T-helper 2 cell treated with Interferon-gamma antibody and Interleukin-4, amounts not matched to agents 100 ng/mL and 5 ng/mL, for 36 hours (primary cell): ENCODE measurements at regions not wholly inside any gene's neighbourhood (a gene's known extent, or its start where the extent isn't known, plus 50 kb on each side); places are given as distances from the start of the nearest gene placed in this dataset.

Experiments used
- intact Hi-C: fragments of 100-400 bp; cut with micrococcal nuclease; formaldehyde crosslinking; loops from one replicate; pipeline ENCODE4 v1.15.1; 2023

GRCh38 chr11:109796253-109796652 lies 296.9 kb upstream of the ZC3H12C start:
- intact Hi-C loops: no loop called here

- intact Hi-C loops: no loop called here
These were observed 294.7 kb upstream of the ZC3H12C start for GRCh38 chr11:109798521-109798920.

DNA sequence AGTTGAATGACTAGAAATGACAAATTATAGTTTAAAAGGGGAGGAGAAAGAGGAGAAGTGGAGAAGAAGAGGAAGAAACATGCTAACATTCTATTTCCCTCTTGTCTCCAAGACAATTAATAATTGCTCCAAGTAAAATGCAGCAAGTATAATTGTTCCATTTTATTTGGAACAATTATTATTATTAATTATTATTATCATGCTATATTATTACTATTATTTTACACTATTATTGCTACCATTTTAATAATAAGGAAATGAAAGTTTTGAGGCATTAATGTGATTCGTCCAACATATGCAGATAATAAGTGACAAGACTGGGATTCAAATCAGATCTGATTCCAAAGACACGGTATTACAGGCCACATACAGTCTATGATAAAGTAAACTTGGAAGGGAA lies 293.6 kb upstream of the ZC3H12C start:
- intact Hi-C loops: no loop called here

DNA sequence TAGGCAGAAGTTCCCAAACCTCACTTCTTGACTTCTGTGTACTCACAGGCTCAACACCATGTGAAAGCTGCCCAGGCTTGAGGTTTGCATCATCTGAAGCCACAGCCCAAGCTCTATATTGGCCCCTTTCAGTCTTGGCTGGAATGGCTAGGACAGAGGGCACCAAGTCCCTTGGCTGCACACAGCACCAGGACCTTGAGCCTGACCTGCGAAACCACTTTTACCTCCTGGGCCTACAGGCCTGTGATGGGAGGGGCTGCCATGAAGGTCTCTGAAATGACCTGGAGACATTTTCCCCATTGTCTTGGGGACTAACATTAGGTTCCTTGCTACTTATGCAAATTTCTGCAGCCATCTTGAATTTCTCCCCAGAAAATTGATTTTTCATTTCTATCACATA lies 288.3 kb upstream of the ZC3H12C start:
- intact Hi-C loops: no loop called here

DNA sequence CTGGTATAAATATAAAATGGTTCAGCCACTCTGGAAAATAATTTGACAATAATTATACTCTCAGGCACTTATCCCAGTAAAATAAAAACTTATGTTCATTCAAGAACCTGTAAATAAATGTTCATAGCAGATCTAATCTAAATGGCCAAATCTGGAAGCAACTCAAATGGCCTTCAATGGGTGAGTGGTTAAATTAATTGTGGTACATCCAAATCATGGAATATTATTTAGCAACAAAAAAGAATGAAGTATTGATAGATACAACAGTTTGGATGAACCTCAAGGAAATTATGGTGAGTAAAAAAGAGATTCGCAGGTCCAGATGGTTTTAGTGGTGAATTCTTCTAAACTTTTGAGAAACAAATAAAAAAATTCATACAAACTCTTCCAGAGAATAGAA lies 287.0 kb upstream of the ZC3H12C start:
- intact Hi-C loops: no loop called here

DNA sequence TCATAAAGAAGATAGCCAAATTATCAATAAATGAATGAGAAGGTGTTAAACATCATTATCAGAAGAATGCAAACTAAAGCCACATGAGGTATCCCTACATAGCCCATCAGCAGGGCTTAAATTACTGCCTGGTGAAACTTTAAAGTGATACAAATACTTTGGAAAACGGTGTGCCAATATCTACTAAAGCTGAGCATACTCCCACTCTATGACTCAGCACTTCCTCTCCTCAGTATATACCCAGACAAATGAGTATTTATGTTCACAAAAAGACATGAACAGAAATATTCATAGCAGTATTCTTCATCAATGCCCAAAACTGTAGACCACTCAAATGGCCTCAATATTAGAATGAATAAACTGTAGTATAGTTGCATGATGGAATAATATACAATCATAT lies 284.6 kb upstream of the ZC3H12C start:
- intact Hi-C loops: no loop called here

DNA sequence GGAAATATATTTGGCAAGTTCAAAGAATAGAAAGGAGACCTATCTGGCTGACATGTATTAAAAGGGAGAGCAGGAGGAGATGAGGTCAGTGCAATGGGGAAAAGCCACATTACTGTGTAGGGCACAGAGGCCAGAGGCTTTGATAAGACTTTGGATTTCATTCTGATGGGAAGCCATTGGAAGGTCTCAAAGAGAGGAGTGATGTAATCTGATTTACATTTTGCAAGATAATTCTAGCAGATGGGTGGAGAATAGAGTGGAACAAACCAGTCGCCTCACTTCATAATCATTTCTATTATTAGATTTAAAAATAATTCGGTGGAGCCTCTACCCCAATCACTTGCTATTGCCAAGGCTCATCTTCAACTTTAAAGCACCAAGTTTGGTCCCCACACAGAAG lies 278.4 kb upstream of the ZC3H12C start:
- intact Hi-C loops: no loop called here

- intact Hi-C loops: no loop called here
These were observed 277.6 kb upstream of the ZC3H12C start for GRCh38 chr11:109815500-109816150.

DNA sequence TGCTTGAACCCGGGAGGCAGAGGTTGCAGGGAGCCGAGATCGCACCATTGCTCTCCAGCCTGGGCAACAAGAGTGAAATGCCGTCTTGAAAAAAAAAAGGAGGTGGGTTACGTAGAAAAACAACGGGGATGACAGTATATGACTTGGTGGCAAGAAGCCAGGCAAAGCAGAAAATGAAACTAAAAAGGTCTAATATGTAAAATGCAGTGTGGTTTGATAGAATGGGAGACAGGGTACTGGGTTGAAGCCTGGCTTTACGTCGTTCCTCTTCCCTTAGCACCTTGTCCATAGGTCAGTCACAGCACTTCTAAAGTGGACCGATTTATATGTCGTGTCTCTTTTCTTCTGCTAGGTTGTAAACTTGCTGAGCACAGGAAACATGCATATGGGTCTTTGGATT lies 274.9 kb upstream of the ZC3H12C start:
- intact Hi-C loops: no loop called here

DNA sequence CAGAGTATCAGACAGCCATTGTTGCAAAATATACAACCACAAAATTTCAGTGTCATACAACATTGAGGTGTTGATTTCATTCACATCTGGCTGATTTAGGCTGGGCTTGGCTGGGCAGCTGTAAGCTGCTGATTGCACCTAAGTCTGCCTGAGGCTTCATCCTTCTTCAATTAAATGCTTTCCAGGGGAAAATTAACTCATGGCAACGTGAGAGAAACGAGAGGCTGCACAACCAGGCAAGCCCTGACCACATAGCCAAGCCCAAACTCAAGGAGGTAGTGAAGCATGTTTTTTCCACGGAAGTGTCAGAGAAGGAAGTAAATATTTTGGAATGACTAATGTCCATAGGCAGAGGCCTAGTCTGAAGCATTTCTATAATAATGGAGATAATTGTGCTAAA lies 273.8 kb upstream of the ZC3H12C start:
- intact Hi-C loops: no loop called here

DNA sequence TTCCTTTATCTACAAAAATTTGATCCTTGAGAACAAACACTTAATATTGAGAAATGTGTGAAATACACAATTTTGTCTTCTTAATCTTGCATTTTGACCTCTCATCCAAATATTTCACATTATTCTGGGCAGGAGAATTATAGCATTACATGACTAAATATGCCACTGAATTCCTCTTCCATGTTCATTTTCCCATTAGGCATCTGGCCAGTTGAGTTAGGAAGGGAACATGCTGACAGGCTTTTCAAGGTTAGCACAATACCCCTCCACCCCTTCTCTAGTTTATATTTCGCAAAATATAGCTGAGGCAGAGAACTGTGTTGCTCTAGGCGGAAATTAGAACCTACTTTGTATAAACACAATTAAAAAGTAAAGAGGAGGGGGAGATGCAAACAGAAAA lies 271.7 kb upstream of the ZC3H12C start:
- intact Hi-C loops: no loop called here

GRCh38 chr11:109822436-109823102 lies 270.6 kb upstream of the ZC3H12C start:
- intact Hi-C loops: no loop called here

DNA sequence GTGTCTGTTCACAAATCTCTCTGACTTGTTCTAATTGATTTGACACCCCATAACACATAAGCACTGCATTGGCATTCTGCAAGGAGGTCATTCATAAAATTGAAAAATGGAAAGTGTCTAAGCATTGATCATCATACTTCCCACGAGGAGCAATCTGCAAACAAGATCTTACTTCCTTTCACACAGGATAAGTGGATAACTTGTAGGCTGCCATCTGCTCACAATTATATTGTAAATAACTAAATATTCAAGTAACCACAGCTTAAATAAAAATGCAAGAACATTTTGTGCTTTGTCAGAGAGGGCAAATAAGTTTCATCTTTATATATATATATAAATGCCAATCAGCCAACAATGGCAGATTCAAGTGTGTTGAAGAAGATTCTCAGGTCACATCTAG lies 264.8 kb upstream of the ZC3H12C start:
- intact Hi-C loops: no loop called here

DNA sequence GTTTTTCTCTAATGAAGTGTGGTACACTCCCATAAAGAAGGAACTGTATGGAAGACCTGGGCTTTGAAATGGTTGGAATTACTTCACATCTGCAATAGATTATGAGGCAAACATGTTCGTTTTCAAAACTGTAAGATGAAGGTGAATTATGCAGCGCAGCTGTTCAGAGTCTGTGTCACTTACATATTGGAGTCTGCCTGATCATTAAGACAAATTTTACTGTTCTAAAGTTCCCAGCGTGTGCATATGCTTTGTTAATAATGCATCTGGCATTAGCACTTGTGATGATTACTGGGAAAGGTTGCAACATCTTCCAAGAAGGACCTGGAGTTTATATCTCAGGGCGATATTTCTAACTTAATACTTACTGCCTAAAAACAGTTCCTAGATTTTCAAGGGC lies 255.2 kb upstream of the ZC3H12C start:
- intact Hi-C loops: no loop called here

DNA sequence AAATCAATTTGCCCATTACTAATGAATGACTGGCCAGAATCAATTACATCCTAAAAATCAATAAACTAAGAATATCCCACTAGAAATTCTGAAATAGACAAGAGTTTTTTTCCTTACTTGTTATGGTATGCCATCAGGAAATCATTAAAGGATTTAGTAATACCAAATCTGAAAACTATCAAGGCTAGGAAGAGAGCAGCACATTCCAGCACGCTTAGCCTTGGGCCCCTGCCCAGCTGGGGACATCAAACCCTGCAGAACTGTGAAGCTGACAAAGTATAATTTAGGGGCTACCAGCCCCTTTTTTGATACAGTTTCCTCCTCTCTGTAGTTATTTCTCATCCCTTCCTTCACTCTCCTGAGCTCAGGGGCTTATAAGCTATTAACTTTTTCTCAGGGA lies 247.8 kb upstream of the ZC3H12C start:
- intact Hi-C loops: no loop called here

DNA sequence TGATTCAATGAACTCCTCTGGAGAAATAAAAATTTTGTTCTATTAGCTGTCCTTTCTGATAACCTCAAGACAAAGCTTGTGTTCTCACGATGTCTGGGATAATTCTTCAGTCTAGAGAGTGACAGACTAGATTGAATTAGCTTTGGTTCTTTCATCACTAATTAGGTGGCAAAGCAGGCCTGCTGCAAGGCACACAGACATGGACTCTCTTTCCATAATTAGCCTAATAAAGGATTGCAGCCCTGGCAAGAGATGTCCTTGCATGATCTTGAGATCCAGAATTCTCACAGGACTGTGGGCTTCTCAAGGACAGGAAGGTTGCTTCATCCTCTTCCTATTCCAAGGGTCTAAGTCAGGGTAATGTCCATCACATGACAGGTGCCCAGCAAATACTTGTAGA lies 245.6 kb upstream of the ZC3H12C start:
- intact Hi-C loops: no loop called here

DNA sequence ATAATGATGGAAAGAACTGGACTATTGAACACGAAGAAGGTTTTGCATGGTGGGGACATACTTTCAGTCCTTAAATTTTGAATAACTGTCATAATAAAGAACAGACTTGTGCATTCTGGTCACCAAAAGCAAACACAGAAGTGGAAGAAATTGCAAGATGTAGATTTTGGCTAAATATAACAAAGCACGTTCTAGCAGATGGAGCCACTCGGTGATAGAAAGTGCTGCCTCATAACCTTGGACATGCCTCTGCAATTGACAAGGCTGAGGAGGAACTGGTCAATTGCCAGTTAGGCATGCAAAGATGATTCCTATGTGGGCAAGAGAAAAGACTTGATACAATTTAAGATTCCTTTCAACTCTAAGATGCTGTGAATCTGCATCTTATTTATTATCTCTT lies 244.1 kb upstream of the ZC3H12C start:
- intact Hi-C loops: no loop called here

DNA sequence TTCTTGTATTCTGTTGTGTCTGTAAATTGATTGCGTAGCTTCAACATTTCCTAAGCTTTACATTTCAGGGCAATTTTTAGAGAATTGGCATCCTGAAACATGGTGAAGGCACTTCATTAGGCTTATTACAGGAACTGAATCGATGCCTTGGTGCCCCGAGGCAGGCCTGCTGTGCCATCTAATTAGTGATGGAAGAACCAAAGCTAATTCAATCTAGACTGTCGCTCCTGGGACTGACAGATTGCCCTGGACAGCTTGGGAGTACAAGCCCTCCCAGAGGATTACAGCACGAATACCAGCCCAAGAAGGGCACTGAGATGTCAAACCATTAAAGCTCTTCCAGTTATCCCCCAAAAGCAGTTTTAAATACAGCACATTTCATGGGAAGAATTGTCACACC lies 243.2 kb upstream of the ZC3H12C start:
- intact Hi-C loops: loop anchor here (5.0 to 10.0 kb wide), 3 partner anchors 85 to 582 kb away; no protein-coding TSS in a partner anchor

- intact Hi-C loops: loop anchor here (5.0 to 10.0 kb wide), 3 partner anchors 83 to 580 kb away; no protein-coding TSS in a partner anchor
These were observed 241.3 kb upstream of the ZC3H12C start for GRCh38 chr11:109851780-109852390.

DNA sequence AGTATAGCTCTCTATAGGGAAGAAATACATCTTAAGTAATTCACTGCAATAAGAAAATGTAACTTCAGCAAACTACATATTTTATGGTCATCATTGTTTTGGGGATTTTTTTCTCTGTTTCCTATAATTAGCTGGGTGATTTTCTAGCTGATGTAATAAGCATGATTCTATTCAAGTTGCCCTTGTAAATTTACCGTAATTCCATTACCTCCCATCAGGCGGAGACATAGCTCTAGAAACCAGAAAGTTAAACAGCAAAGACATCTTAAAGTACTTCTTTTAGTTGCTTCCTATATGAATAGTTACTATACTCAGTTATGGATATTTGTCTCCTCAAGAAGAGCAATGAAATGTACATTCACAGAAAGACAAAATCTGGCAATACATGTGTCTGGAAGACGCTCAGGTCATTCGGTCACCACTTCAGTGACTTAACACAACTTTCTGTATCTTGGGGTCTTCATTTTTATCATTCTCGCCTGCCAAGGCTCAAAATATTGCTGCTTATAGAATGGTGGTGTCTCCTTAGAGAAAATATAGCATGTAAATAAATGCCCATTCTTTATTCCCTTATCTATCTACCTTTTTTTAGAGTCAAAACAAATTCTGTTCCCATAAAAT lies 239.9 kb upstream of the ZC3H12C start:
- intact Hi-C loops: loop anchor here (5.0 to 10.0 kb wide), 3 partner anchors 82 to 579 kb away; no protein-coding TSS in a partner anchor

- intact Hi-C loops: loop anchor here (5.0 to 10.0 kb wide), 3 partner anchors 80 to 578 kb away; no protein-coding TSS in a partner anchor
These were observed 238.5 kb upstream of the ZC3H12C start for GRCh38 chr11:109854731-109855130.

DNA sequence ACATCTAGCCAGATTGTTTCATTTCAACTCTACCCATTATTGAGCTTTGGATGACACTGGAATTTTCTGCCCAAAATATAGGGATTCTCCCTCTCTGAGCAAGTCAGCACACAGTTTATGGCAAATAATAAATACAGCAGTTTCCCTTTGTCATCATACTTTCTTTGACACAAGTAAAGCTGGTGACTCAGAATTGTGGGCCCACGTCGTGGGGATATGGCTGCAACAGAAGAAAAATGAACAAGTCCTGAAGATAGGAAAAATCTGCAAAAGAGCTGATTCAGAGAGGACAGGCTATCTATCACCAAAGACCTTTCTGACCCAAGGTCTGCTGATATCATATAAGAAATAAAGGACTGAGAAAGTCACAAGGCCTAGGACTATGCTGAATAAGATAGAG lies 236.3 kb upstream of the ZC3H12C start:
- intact Hi-C loops: loop anchor here (10.0 kb wide), 2 partner anchors 78 to 518 kb away; no protein-coding TSS in a partner anchor
